T-helper 2 cell treated with Interferon-gamma antibody and Interleukin-4, amounts not matched to agents 5 μg/mL and 100 μg/mL, for 36 hours (primary cell): ENCODE measurements at regions not wholly inside any gene's neighbourhood (a gene's known extent, or its start where the extent isn't known, plus 50 kb on each side); places are given as distances from the start of the nearest gene placed in this dataset.
"Not testable (repeated sequence)": the region's sequence is repeated elsewhere in the genome, so short reads cannot be mapped to it uniquely, and the experiment has no call there.

Experiments
- DNase-seq: peaks from one replicate; pipeline ENCODE4 v3.0.0; 2021; ENCODE audit warnings: low spot score
- H3K27ac Mint-ChIP-seq: one replicate; pipeline ENCODE4 v1.8.0; 2021; ENCODE audit warnings: mild to moderate bottlenecking, mixed read lengths
- H3K27me3 Mint-ChIP-seq: one replicate; pipeline ENCODE4 v1.8.0; 2021; ENCODE audit warnings: low read depth, mixed read lengths
- H3K36me3 Mint-ChIP-seq: one replicate; pipeline ENCODE4 v1.8.0; 2021; ENCODE audit warnings: low read depth, mixed read lengths
- H3K4me1 Mint-ChIP-seq: one replicate; pipeline ENCODE4 v1.8.0; 2021; ENCODE audit warnings: low read depth, mixed read lengths
- H3K4me3 Mint-ChIP-seq: one replicate; pipeline ENCODE4 v1.8.0; 2022; ENCODE audit warnings: mild to moderate bottlenecking, moderate library complexity, mixed read lengths
- H3K9me3 Mint-ChIP-seq: one replicate; pipeline ENCODE4 v1.8.0; 2021; ENCODE audit warnings: mixed read lengths

DNA sequence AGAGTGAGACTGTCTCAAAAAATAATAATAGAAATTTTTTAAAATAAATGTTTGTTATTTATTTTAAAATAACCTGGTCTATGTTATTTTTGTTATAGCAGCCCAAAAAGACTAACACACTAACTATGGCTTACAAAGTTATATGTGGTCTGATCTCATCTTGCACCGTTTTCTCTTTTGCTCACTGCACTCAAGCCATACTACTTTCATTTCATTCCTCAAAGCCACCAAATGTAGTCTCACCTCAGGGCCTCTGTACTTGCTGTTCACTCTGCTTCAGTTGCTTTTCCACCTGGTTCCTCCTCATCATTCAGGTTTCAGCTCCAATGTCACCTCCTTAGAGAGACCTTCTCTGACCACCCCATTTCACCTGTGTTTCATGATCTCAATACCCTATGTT lies 55.2 kb upstream of the MDM1 start:
- DNase-seq: no peak
- peaks cover 4% of the 10 kb centered on the region for H3K27me3 Mint-ChIP-seq
- H3K4me3 Mint-ChIP-seq: no peak overlapping the region
- H3K4me1 Mint-ChIP-seq: peaks cover 20% of the 10 kb centered on the region
- no peaks in the 10 kb centered on the region for H3K36me3 Mint-ChIP-seq
- H3K27ac Mint-ChIP-seq: no peak overlapping the region
- peaks cover 21% of the 10 kb centered on the region for H3K9me3 Mint-ChIP-seq

DNA sequence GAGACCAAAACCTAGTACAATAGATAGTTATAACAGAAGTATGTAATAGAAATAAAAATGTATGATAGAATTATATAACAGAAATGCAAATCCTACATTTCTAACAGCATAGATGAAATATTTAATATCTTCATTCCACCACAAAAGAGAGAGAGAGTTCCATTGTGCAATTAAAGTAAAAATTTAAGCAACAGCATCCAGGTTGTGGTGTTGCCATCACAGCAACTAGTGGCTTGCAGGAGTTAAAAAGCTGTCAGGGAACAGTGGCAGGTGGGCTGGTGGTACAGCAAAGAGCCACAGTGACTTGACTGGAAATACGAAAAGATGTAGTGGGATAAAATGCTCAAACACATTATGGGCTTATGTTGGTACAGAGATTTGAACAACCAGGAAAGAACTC lies 57.1 kb upstream of the MDM1 start:
- peaks cover 8% of the 10 kb centered on the region for H3K9me3 Mint-ChIP-seq
- peaks cover 4% of the 10 kb centered on the region for H3K27me3 Mint-ChIP-seq
- H3K4me3 Mint-ChIP-seq: no peak overlapping the region
- no peaks in the 10 kb centered on the region for H3K36me3 Mint-ChIP-seq
- no peak overlapping the region for H3K27ac Mint-ChIP-seq
- no peak for DNase-seq
- H3K4me1 Mint-ChIP-seq: peaks cover 15% of the 10 kb centered on the region

DNA sequence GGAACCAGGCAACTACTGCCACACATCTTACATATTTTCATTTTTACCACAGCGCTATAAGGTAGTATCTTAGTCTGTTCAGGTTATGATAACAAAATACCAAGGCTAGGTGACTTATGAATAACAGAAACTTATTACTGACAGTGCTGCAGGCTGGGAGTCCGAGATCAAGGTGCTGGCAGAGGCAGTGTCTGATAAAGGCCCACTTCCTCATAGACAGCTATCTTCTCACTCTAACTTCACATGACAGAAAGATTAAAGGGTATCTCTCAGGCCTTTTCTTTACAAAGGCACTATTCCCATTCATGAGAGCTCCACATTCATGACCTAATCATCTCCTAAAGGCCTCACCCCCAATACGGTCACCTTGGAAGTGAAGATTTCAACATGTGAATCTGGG lies 59.8 kb upstream of the MDM1 start:
- H3K27me3 Mint-ChIP-seq: no peaks in the 10 kb centered on the region
- H3K9me3 Mint-ChIP-seq: peaks cover 8% of the 10 kb centered on the region
- no peak overlapping the region for H3K27ac Mint-ChIP-seq
- peaks cover 7% of the 10 kb centered on the region for H3K4me1 Mint-ChIP-seq
- H3K4me3 Mint-ChIP-seq: no peak overlapping the region
- no peak for DNase-seq
- H3K36me3 Mint-ChIP-seq: no peaks in the 10 kb centered on the region

GRCh38 chr12:68392376-68392775 lies 60.2 kb upstream of the MDM1 start:
- no peak for DNase-seq
- Mint-ChIP-seq H3K36me3 (no peaks in the 10 kb centered on the region), H3K4me1 (peaks cover 6% of the 10 kb centered on the region), H3K9me3 (peaks cover 8% of the 10 kb centered on the region), H3K27me3 (no peaks in the 10 kb centered on the region), H3K4me3 (no peak overlapping the region), H3K27ac (no peak overlapping the region)

DNA sequence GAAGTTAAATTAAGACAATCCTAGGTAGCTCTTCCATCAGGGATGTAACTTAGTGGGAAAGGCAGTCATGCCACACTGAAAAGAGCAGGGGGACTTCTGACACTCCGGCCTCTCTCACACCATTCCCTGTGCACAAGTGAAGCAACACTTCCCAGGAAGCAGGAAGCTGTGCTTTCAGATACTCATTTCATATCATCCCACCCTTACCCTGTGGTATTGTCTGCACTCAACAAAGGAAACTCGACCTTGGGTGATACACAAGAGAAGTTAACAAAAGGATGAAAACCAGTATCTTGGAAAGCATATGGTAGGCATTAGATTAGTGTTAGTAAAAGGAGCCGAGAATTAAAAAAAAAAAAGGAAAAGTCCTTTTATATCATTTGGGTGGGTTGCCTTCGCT lies 61.3 kb upstream of the MDM1 start:
- Mint-ChIP-seq H3K36me3 (no peaks in the 10 kb centered on the region), H3K4me1 (peaks cover 3% of the 10 kb centered on the region), H3K9me3 (peaks cover 8% of the 10 kb centered on the region), H3K27me3 (no peaks in the 10 kb centered on the region), H3K4me3 (no peak overlapping the region), H3K27ac (no peak overlapping the region)
- DNase-seq: no peak

DNA sequence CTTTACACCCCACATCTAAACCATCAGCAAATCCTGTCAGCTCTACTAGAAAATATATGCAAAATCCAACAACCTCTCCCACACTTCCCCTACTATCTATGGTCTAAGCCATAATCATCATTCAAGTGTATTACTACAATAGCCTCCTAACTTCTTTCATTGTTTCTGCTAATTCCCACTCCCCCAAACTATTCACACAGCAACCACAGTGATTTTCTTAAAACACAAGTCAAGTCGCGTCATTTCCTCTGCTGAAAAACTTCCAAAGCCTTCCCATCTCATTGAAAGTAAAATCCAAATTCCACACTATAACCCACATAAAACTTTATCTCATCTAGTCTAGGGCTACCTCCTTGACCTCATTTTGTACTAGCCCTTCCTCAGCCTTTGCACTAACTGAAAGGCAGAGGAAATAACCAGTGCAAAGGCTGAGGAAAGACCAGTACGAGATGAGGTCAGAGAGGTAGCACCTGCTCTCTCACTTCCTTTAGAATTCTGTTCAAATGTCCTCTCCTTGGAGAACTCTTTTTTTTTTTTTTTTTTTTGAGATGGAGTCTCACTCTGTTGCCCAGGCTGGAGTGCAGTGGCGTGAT lies 65.5 kb upstream of the MDM1 start:
- Mint-ChIP-seq H3K27me3 (peaks cover 3% of the 10 kb centered on the region), H3K4me1 (peaks cover 3% of the 10 kb centered on the region), H3K9me3 (no peaks in the 10 kb centered on the region), H3K4me3 (no peak overlapping the region), H3K27ac (no peak overlapping the region), H3K36me3 (no peaks in the 10 kb centered on the region)
- no peak for DNase-seq

GRCh38 chr12:68398689-68399088 lies 66.5 kb upstream of the MDM1 start:
- not testable (repeated sequence) for H3K9me3 Mint-ChIP-seq

DNA sequence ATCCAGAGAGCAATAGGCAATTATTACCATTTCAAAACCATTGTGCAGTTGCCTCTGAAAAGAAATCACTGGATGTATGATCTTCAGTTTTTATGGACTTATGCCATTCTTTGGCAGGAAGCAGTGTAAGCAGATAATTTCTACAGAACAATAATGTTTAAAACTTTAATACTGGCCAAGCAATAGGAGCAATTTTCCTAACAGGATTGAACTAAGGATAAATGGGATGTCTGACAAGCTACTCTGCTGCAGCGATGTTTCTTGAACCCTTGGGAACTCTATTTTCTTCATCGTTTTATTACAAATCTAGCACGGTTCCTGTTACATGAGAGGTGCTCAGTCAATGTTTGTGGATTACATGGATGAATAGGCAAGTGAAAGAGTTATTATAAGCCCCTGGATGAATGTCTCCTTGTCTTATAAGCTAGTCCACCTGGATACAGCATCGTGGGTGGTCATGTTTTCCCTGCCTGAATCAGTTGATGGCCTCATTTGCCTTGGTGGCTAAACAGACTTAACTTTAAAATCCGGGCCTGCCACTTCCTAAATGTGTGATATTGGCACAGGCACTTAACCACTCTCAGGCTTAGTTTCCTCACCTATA lies 68.2 kb upstream of the MDM1 start:
- no peak overlapping the region for H3K4me3 Mint-ChIP-seq
- no peak for DNase-seq
- H3K36me3 Mint-ChIP-seq: no peaks in the 10 kb centered on the region
- H3K9me3 Mint-ChIP-seq: no peaks in the 10 kb centered on the region
- peaks cover 16% of the 10 kb centered on the region for H3K27me3 Mint-ChIP-seq
- peaks cover 9% of the 10 kb centered on the region for H3K4me1 Mint-ChIP-seq
- no peak overlapping the region for H3K27ac Mint-ChIP-seq

More at GRCh38 chr12:68398689-68399088, 66.5 kb upstream of the MDM1 start:
- H3K27ac Mint-ChIP-seq, DNase-seq, H3K4me3 Mint-ChIP-seq, H3K27me3 Mint-ChIP-seq, H3K4me1 Mint-ChIP-seq, H3K36me3 Mint-ChIP-seq: not testable (repeated sequence)

DNA sequence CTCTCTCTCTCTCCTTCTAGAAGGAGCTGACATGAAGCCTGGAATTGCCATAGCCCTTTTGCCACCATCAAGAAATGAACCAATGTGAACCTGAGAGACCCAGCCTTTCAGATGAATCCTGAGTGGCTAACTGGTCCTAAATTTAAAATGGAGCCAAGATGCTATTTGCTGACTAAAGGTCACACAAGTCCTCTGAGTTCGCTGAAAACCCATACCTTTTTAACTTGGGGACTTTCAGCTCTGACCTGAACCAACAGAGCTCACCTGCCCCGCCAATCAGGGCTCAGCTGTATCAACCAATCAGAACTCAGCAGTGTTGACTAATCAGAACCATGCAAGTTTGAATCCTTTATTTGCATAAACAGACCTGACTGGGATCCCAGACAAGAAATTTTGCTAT lies 70.3 kb upstream of the MDM1 start:
- H3K4me1 Mint-ChIP-seq: peaks cover 12% of the 10 kb centered on the region
- H3K4me3 Mint-ChIP-seq: no peak overlapping the region
- no peak overlapping the region for H3K27ac Mint-ChIP-seq
- no peaks in the 10 kb centered on the region for H3K36me3 Mint-ChIP-seq
- DNase-seq: no peak
- peaks cover 28% of the 10 kb centered on the region for H3K27me3 Mint-ChIP-seq
- H3K9me3 Mint-ChIP-seq: no peaks in the 10 kb centered on the region

GRCh38 chr12:68403296-68403695 lies 71.1 kb upstream of the MDM1 start:
- H3K4me1 Mint-ChIP-seq: peaks cover 12% of the 10 kb centered on the region
- no peak overlapping the region for H3K27ac Mint-ChIP-seq
- H3K27me3 Mint-ChIP-seq: peaks cover 28% of the 10 kb centered on the region
- no peak overlapping the region for H3K4me3 Mint-ChIP-seq
- no peaks in the 10 kb centered on the region for H3K9me3 Mint-ChIP-seq
- H3K36me3 Mint-ChIP-seq: no peaks in the 10 kb centered on the region
- no peak for DNase-seq

DNA sequence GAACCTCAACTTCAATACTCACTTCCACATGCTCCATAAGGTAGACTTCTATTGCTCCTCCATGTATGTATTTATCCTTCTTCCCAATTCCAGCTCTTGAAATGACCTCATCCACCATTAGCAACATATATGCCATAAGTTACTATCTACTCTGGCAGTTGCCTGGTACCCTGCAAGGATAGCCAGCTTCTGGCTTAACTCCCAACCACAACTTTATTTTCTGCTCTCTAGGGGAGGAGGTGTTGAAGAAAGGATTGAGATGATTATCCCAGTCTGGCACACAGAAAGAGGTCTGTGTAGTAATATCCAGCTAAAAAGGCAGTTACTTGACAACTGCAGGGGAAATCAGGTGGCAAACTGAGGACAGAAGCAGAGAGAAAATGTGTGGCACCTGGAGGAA lies 71.5 kb upstream of the MDM1 start:
- Mint-ChIP-seq H3K36me3 (no peaks in the 10 kb centered on the region), H3K27me3 (peaks cover 28% of the 10 kb centered on the region), H3K27ac (no peak overlapping the region), H3K4me1 (peaks cover 12% of the 10 kb centered on the region), H3K9me3 (no peaks in the 10 kb centered on the region), H3K4me3 (no peak overlapping the region)
- DNase-seq: no peak

DNA sequence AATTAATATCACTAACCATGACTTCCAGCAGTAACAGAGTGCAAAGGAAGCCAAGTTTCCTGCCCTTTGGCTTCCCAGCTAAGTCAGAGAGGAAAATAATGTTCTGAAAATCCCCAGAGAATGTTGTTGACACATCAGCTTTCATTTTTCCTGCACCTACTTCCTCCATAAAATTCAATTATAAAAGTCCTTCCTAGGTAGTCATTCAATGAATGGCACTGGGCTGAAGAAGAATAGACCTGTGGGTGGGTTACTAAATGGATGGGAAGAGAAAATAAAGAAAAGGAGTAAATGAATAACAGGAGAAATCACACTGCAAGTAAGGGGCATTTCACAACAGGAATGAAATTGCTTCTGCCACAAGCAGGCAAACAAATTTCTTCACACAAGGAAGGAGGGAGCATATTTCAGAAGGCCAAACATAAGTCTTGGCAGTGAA lies 73.2 kb upstream of the MDM1 start:
- H3K27me3 Mint-ChIP-seq: peaks cover 29% of the 10 kb centered on the region
- H3K4me3 Mint-ChIP-seq: no peak overlapping the region
- H3K36me3 Mint-ChIP-seq: no peaks in the 10 kb centered on the region
- no peak overlapping the region for H3K27ac Mint-ChIP-seq
- no peak for DNase-seq
- H3K4me1 Mint-ChIP-seq: peaks cover 12% of the 10 kb centered on the region
- H3K9me3 Mint-ChIP-seq: no peaks in the 10 kb centered on the region

DNA sequence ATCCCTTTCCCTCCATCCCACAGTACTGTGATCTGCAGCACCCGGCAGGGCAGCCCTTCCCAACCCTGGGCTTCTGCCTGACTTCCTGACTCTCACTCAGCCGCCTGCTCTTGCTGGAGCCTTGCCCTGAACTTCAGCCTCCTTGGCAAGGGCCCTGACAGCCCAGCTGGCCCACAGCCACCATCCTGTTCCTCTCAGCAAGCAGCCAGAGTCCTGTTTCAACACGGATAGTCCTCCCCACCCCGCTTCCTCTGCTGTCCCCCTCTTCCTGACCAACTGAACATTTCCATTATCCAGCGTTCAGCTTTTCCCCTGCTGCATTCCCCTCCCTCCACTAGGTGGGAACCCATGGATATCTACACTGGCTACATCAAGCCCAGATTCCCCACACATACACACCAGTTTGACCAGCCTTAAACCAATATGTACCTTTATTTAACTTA lies 74.0 kb upstream of the MDM1 start:
- Mint-ChIP-seq H3K27ac (no peak overlapping the region), H3K4me3 (no peak overlapping the region), H3K27me3 (peaks cover 31% of the 10 kb centered on the region), H3K36me3 (no peaks in the 10 kb centered on the region), H3K9me3 (no peaks in the 10 kb centered on the region), H3K4me1 (peaks cover 12% of the 10 kb centered on the region)
- DNase-seq: no peak

DNA sequence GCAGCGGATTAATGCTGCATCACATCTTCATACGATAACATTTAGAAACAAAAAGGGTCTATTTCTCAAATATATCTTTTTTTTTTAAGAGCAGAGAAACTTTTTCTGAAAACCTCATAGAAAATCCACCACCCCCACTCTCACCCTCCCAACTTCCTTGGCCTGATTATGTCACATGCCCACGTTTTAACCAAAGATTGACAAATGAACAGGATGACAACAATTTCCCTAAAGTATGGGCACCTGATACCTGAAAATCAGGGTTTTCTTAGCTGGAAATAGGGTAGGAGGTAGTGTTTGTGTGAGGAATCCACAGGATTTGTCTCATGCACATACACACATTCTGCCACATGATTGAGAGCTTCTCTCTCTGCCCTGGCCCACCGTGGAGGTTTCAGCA lies 74.7 kb upstream of the MDM1 start:
- Mint-ChIP-seq H3K4me3 (no peak overlapping the region), H3K27me3 (peaks cover 31% of the 10 kb centered on the region), H3K4me1 (peaks cover 12% of the 10 kb centered on the region), H3K27ac (no peak overlapping the region), H3K9me3 (no peaks in the 10 kb centered on the region), H3K36me3 (no peaks in the 10 kb centered on the region)
- no peak for DNase-seq
